ENCODE measurements at regions not wholly inside any gene's neighbourhood (a gene's known extent, or its start where the extent isn't known, plus 50 kb on each side); places are given as distances from the start of the nearest gene placed in this dataset.

DNA sequence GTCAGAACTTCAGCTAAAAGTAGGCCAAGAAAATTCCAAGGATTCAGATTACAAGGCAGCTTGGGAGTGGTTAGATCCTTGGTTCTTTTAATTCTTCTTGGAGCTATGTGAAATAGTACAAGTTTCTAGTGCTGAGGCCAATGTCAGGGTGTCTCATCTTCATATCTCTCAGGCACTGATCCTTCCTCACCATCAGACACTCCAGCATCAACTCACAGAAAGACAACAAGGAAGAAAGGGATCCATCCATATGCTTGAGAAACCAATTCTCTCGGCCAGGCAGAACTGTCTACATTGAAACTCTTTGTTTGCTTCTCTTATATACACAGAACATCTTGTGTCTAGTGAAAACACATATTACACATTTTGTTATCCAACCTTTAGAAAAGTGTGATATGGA lies 362.1 kb upstream of the CCNH start:
- Histone ChIP-seq H3K36me3 (no peaks in the 10 kb centered on the region), H3K27ac (no peak overlapping the region), H3K4me3 (no peak overlapping the region), H3K4me1 (no peaks in the 10 kb centered on the region), H3K27me3 (no peaks in the 10 kb centered on the region), H3K9me3 (no peaks in the 10 kb centered on the region)
- ATAC-seq (ENCODE audit: low FRiP score in 2 of 2) (no peak), DNase-seq (no peak)
- WGBS, 2 donors, result 80 to 91% methylated on average over 1 of the region's 1 CpG
- TF ChIP-seq POLR2A (IDR thresholded peaks at IDR 0.05) (no peak), EP300 (IDR thresholded peaks at IDR 0.05) (no peak), POLR2AphosphoS5 (IDR thresholded peaks at IDR 0.05) (no peak), CTCF (IDR thresholded peaks at IDR 0.05) (no peak)

DNA sequence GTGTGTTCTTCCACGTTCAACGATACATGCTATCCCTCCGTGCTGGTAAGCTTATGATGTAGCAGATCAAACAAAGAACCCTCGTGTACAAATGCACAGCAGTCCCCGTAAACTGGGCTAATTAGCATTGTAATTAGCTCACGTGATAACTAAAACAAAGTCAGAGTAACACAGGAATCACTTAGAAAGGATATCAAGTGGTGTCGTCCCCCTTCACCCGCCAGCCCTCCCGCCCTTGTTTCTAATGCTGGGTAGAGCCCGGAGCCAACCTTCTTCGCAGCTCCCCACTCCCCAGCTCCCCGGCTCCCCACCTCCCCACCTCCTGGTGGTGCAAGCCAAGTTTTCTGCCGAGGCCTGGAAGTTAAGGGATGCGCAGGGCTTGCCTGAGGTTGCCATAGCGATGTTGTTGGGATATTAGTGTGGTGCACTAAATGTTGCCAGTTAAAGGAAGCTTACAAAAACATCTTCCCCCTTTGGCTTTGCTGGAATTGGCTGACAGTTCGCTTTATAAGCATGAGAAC lies 357.9 kb upstream of the CCNH start:
- DNase-seq (no peak), ATAC-seq (ENCODE audit: low FRiP score in 2 of 2) (no peak)
- TF ChIP-seq CTCF (IDR thresholded peaks at IDR 0.05), result no peak
- no peak for TF ChIP-seq POLR2A (IDR thresholded peaks at IDR 0.05)
- Histone ChIP-seq H3K4me3 (no peak overlapping the region), H3K27ac (no peak overlapping the region), H3K36me3 (no peaks in the 10 kb centered on the region), H3K4me1 (no peaks in the 10 kb centered on the region), H3K9me3 (no peaks in the 10 kb centered on the region), H3K27me3 (no peaks in the 10 kb centered on the region)
- WGBS, 2 donors, result 33 to 37% methylated on average over 15 to 16 of the region's 16 CpGs

DNA sequence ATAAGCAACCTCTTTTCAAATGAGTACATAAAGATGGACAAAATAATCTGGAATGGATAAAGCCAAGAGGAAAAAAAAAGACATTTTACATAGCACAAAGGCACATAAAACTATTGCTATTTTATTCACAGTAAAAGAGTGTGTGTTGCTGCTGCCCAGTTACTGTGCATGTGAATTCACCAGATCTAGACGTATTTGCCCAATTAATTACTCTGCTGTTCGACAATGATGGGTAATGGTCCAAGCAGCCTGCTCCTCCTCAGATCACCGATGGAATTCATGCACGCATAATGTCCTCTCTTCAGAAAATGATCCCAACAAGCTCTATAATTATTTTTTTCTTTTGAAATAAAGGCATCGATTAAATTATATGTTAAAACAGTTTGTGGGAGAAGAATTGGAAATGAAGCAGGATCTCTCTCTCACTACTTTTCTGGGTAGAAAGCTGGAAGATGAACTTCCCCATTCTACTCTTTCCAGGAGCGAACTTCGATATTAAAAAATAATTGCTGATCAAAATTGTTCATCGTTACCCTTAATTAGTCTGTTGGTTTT lies 357.4 kb upstream of the CCNH start:
- H3K4me3 ChIP-seq, result no peak overlapping the region
- 81 to 82% methylated on average over 8 of the region's 8 CpGs for WGBS, 2 donors

DNA sequence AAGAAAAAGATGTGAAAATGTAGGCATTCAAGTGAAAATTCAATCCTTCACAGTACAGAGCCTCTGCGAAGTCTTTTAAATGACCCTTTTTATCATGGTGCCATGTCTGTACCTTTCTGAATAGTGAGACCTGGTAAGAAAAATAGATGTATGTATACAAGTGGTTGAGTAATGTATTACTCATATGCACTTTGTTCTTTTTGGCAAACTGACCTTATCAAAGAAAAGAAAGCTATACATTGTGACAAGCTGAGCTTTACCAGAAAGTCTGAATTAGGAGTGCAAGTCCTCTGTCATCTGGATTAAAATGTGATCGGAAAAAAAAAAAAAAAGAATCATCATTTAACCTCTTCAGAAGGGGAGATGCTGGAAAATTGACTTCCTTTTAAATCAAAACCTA lies 356.4 kb upstream of the CCNH start:
- TF ChIP-seq CTCF (IDR thresholded peaks at IDR 0.05), result no peak
- TF ChIP-seq EP300 (IDR thresholded peaks at IDR 0.05), result no peak
- TF ChIP-seq POLR2A (IDR thresholded peaks at IDR 0.05), result no peak
- TF ChIP-seq POLR2AphosphoS5 (IDR thresholded peaks at IDR 0.05), result no peak
- Histone ChIP-seq H3K9me3 (no peaks in the 10 kb centered on the region), H3K27me3 (no peaks in the 10 kb centered on the region), H3K4me1 (no peaks in the 10 kb centered on the region), H3K4me3 (no peak overlapping the region), H3K36me3 (no peaks in the 10 kb centered on the region), H3K27ac (no peak overlapping the region)
- ATAC-seq (ENCODE audit: low FRiP score in 2 of 2), result no peak
- 87 to 94% methylated on average over 2 of the region's 2 CpGs for WGBS, 2 donors
- DNase-seq, result no peak

More for the DNA sequence above, 357.4 kb upstream of the CCNH start:
- TF ChIP-seq POLR2AphosphoS5 (IDR thresholded peaks at IDR 0.05) (no peak), CTCF (IDR thresholded peaks at IDR 0.05) (no peak), POLR2A (IDR thresholded peaks at IDR 0.05) (no peak), EP300 (IDR thresholded peaks at IDR 0.05) (no peak)
- H3K4me1 ChIP-seq, result no peaks in the 10 kb centered on the region
- DNase-seq (no peak), ATAC-seq (ENCODE audit: low FRiP score in 2 of 2) (no peak)
- H3K27me3 ChIP-seq, result no peaks in the 10 kb centered on the region
- no peak overlapping the region for H3K27ac ChIP-seq
- no peaks in the 10 kb centered on the region for H3K36me3 ChIP-seq
- H3K9me3 ChIP-seq, result no peaks in the 10 kb centered on the region

DNA sequence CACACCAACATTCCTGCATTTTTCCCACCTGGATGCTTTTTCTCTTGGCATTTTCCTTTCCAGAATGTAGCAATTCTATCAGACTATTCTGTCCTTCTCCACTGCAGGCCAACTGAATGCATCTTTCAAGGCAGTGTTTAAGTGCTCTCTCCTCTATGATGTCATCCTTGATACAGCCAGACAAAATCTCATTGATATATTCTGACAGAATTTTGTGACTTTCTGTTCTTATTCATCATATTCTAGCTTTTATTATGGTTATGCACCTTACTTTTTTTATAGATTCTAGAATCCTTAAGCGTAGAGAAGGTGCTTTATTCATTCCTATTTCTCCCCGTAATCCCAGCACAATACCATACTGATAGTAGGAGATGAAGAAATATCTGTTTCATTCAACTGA lies 355.5 kb upstream of the CCNH start:
- TF ChIP-seq POLR2AphosphoS5 (IDR thresholded peaks at IDR 0.05) (no peak), POLR2A (IDR thresholded peaks at IDR 0.05) (no peak), CTCF (IDR thresholded peaks at IDR 0.05) (no peak), EP300 (IDR thresholded peaks at IDR 0.05) (no peak)
- ATAC-seq (ENCODE audit: low FRiP score in 2 of 2) (no peak), DNase-seq (no peak)
- Histone ChIP-seq H3K27me3 (no peaks in the 10 kb centered on the region), H3K27ac (no peak overlapping the region), H3K4me1 (no peaks in the 10 kb centered on the region), H3K36me3 (no peaks in the 10 kb centered on the region), H3K9me3 (no peaks in the 10 kb centered on the region), H3K4me3 (no peak overlapping the region)
- 86 to 95% methylated on average over 2 of the region's 2 CpGs for WGBS, 2 donors
